HG02884 (cell line): ENCODE measurements at regions not wholly inside any gene's neighbourhood (a gene's known extent, or its start where the extent isn't known, plus 50 kb on each side); places are given as distances from the start of the nearest gene placed in this dataset.
A peak's percentile ranks its signal among the peaks of the same experiment; 100 is the strongest.
"Not testable (repeated sequence)": the region's sequence is repeated elsewhere in the genome, so short reads cannot be mapped to it uniquely, and the experiment has no call there.

ENCODE experiments used
- ATAC-seq: cut with Tn5 transposase; IDR thresholded peaks from one replicate; pipeline ENCODE4 v1.9.1; 2021; ENCODE audit warnings: mild to moderate bottlenecking, moderate library complexity; ENCODE audit not compliant: unreplicated experiment

- ATAC-seq, result no peak
These were observed 322.9 kb downstream of the DAD1 start for GRCh38 chr14:22266142-22266442.

GRCh38 chr14:22265319-22266141, 323.5 kb downstream of the DAD1 start:
- no peak for ATAC-seq

GRCh38 chr14:22264759-22265158, 324.3 kb downstream of the DAD1 start:
- no peak for ATAC-seq

GRCh38 chr14:22263961-22264360, 325.1 kb downstream of the DAD1 start:
- ATAC-seq, result no peak

- ATAC-seq, result no peak
These were observed 326.1 kb downstream of the DAD1 start for GRCh38 chr14:22262881-22263280.

GRCh38 chr14:22255017-22255950, 333.7 kb downstream of the DAD1 start:
- ATAC-seq, result no peak

GRCh38 chr14:22252686-22253085, 336.3 kb downstream of the DAD1 start:
- no peak for ATAC-seq

- no peak for ATAC-seq
These were observed 337.9 kb downstream of the DAD1 start for GRCh38 chr14:22251090-22251489.

- ATAC-seq, result no peak
These were observed 339.3 kb downstream of the DAD1 start for GRCh38 chr14:22249770-22250169.

GRCh38 chr14:22243971-22244581, 344.9 kb downstream of the DAD1 start:
- ATAC-seq, result no peak

GRCh38 chr14:22238320-22238719, 350.7 kb downstream of the DAD1 start:
- ATAC-seq, result not testable (repeated sequence)

- ATAC-seq, result no peak
These were observed 355.6 kb downstream of the DAD1 start for GRCh38 chr14:22233377-22233776.

- no peak for ATAC-seq
These were observed 356.1 kb downstream of the DAD1 start for GRCh38 chr14:22232933-22233332.

- no peak for ATAC-seq
These were observed 356.5 kb downstream of the DAD1 start for GRCh38 chr14:22232486-22232885.

- peak; percentile 55 for ATAC-seq
These were observed 358.0 kb downstream of the DAD1 start for GRCh38 chr14:22231018-22231417.

GRCh38 chr14:22230517-22230916, 358.5 kb downstream of the DAD1 start:
- ATAC-seq, result no peak

- no peak for ATAC-seq
These were observed 361.9 kb downstream of the DAD1 start for GRCh38 chr14:22227084-22227483.

GRCh38 chr14:22226381-22226780, 362.6 kb downstream of the DAD1 start:
- no peak for ATAC-seq

- ATAC-seq, result no peak
These were observed 363.4 kb downstream of the DAD1 start for GRCh38 chr14:22225516-22226140.

GRCh38 chr14:22221508-22221907, 367.5 kb downstream of the DAD1 start:
- no peak for ATAC-seq

GRCh38 chr14:22220427-22220826, 368.6 kb downstream of the DAD1 start:
- no peak for ATAC-seq
